HCT116 (cell line): ENCODE measurements at regions not wholly inside any gene's neighbourhood (a gene's known extent, or its start where the extent isn't known, plus 50 kb on each side); places are given as distances from the start of the nearest gene placed in this dataset.

ENCODE experiments used
- ATAC-seq: fragments of 200-7000 bp; cut with Tn5 transposase; 2 replicates; pipeline ENCODE4 v1.9.1; 2020; ENCODE audit warnings: mild to moderate bottlenecking, moderate library complexity
- BruUV-seq: library from RNA; stranded (reverse); fragments of 400-500 nt; replicated peaks from 2 replicates; lab custom pipeline; 2021; lab: Mats Ljungman, UMichigan
- CTCF ChIA-PET: fragments of 300-600 bp; sonication (Branson Sonifier 250); formaldehyde crosslinking; loops from one replicate; lab custom pipeline; 2021; ENCODE audit warnings: antibody characterized with exemption; lab: Charles Lee
- POLR2A ChIA-PET: fragments of 300-600, 350-600 bp; sonication (Branson Sonifier 250); formaldehyde crosslinking; loops from one replicate; lab custom pipeline; 2021; ENCODE audit warnings: antibody characterized with exemption; lab: Charles Lee
- RAD21 ChIA-PET, 2 experiments: fragments of 300-600 bp; sonication (Branson Sonifier 250); formaldehyde crosslinking; loops; one replicate each; lab custom pipeline; 2023; ENCODE audit warnings: low total read pairs in 2 of 2; ENCODE audit not compliant: uncharacterized antibody in 2 of 2, unreplicated experiment in 2 of 2, low non-redundant PET in 1 of 2; lab: Charles Lee
- DNase-seq: peaks from one replicate; pipeline ENCODE4 v3.0.0-alpha.2; 2010; ENCODE audit warnings: low read depth, low spot score
- H2AFZ ChIP-seq: fragments of 200-600 bp; shearing (Covaris generic), sonication (generic); 2 replicates; pipeline ENCODE4 v1.6.1; 2017; ENCODE audit warnings: low read depth, mixed run types, mixed read lengths, antibody characterized with exemption, low read length; ENCODE audit not compliant: poor library complexity, severe bottlenecking
- H3K27ac ChIP-seq: 2 replicates; pipeline ENCODE4 v1.5.1; 2012; ENCODE audit warnings: low read depth, low read length
- H3K27me3 ChIP-seq: fragments of 200-600 bp; sonication (generic); 2 replicates; pipeline ENCODE4 v1.6.1; 2016; ENCODE audit warnings: mixed run types, low read length, mixed read lengths; ENCODE audit not compliant: insufficient read depth
- H3K36me3 ChIP-seq, 2 experiments: fragments of 200-500 bp in 1 of 2; fragments of 200-600 bp in 1 of 2; sonication (Bioruptor generic) in 1 of 2; sonication (generic) in 1 of 2; 2 replicates each; pipeline versions ENCODE4 v1.5.1 to v1.6.1; 2014 to 2016; ENCODE audit warnings: low read length in 2 of 2, inconsistent platforms in 1 of 2, mixed read lengths in 1 of 2, mixed run types in 1 of 2; ENCODE audit not compliant: insufficient read depth in 2 of 2, control insufficient read depth in 1 of 2
- H3K4me1 ChIP-seq, 2 experiments: fragments of 200-600 bp in 1 of 2; sonication (generic) in 1 of 2; 2 replicates each; pipeline versions ENCODE4 v1.5.1 to v1.6.1; 2012 to 2017; ENCODE audit warnings: low read length in 2 of 2, inconsistent platforms in 1 of 2, mild to moderate bottlenecking in 1 of 2, mixed read lengths in 1 of 2, mixed run types in 1 of 2, moderate library complexity in 1 of 2; ENCODE audit not compliant: insufficient read depth in 2 of 2, control insufficient read depth in 1 of 2
- H3K4me2 ChIP-seq: fragments of 200-600 bp; sonication (generic); 2 replicates; pipeline ENCODE4 v1.6.1; 2017; ENCODE audit warnings: mixed run types, low read length, mixed read lengths
- H3K4me3 ChIP-seq, 2 experiments: fragments of 200-600 bp in 1 of 2; sonication (generic) in 1 of 2; replicated peaks in 1 of 2; 2 replicates each; pipeline ENCODE4 v1.5.1; 2011 to 2016; ENCODE audit warnings: low read length in 2 of 2, control low read depth in 1 of 2, low read depth in 1 of 2, mild to moderate bottlenecking in 1 of 2, mixed read lengths in 1 of 2, mixed run types in 1 of 2
- H3K79me2 ChIP-seq: fragments of 200-600 bp; sonication (generic); 2 replicates; pipeline ENCODE4 v1.6.1; 2017; ENCODE audit warnings: mild to moderate bottlenecking, mixed run types, low read length, moderate library complexity, mixed read lengths; ENCODE audit not compliant: insufficient read depth
- H3K9ac ChIP-seq: fragments of 200-600 bp; sonication (generic); 2 replicates; pipeline ENCODE4 v1.6.1; 2016; ENCODE audit warnings: low read length, mixed read lengths
- H3K9me2 ChIP-seq: fragments of 200-600 bp; sonication (generic), shearing (Covaris generic); 2 replicates; pipeline ENCODE4 v1.6.1; 2017; ENCODE audit warnings: mixed run types, mild to moderate bottlenecking, moderate library complexity; ENCODE audit not compliant: insufficient read depth
- H3K9me3 ChIP-seq, 2 experiments: fragments of 200-500 bp in 1 of 2; fragments of 200-600 bp in 1 of 2; sonication (Bioruptor generic) in 1 of 2; sonication (generic) in 1 of 2; 2 replicates each; pipeline ENCODE4 v1.6.1; 2014 to 2017; ENCODE audit warnings: low read length in 2 of 2, mixed read lengths in 2 of 2, inconsistent platforms in 1 of 2, low read depth in 1 of 2, mild to moderate bottlenecking in 1 of 2, mixed run types in 1 of 2, moderate library complexity in 1 of 2; ENCODE audit not compliant: control insufficient read depth in 1 of 2, insufficient read depth in 1 of 2
- H4K20me1 ChIP-seq: fragments of 200-600 bp; sonication (generic), shearing (Covaris generic); 2 replicates; pipeline ENCODE4 v1.6.1; 2017; ENCODE audit warnings: mixed run types, mild to moderate bottlenecking, moderate library complexity; ENCODE audit not compliant: insufficient read depth
- ATF3 ChIP-seq: IDR thresholded peaks from 2 replicates; pipeline ENCODE4 v1.6.1; 2012
- CEBPB ChIP-seq: IDR thresholded peaks from 2 replicates; pipeline ENCODE4 v1.6.1; 2012; ENCODE audit warnings: low read depth
- CTCF ChIP-seq, 3 experiments: fragments of 200-600 bp in 1 of 3; sonication (generic) in 1 of 3; IDR thresholded peaks in 2 of 3; conservative IDR thresholded peaks in 1 of 3; 2 replicates each; pipeline ENCODE4 v1.5.1; 2012 to 2017; ENCODE audit warnings: low read depth in 2 of 3, low read length in 2 of 3, antibody characterized with exemption in 1 of 3, borderline replicate concordance in 1 of 3, control low read depth in 1 of 3, mild to moderate bottlenecking in 1 of 3, mixed read lengths in 1 of 3, mixed run types in 1 of 3, moderate library complexity in 1 of 3; ENCODE audit not compliant: insufficient read depth in 1 of 3
- ELF1 ChIP-seq: IDR thresholded peaks from 2 replicates; pipeline ENCODE4 v1.6.1; 2012; ENCODE audit warnings: low read depth, borderline replicate concordance
- FOSL1 ChIP-seq: IDR thresholded peaks from 2 replicates; pipeline ENCODE4 v1.6.1; 2012; ENCODE audit warnings: low read depth
- JUND ChIP-seq: IDR thresholded peaks from 2 replicates; pipeline ENCODE4 v1.6.1; 2012
- RAD21 ChIP-seq: IDR thresholded peaks from 2 replicates; pipeline ENCODE4 v1.6.1; 2012; ENCODE audit warnings: low read depth, mild to moderate bottlenecking
- REST ChIP-seq: IDR thresholded peaks from 2 replicates; pipeline ENCODE4 v1.6.1; 2012; ENCODE audit warnings: low read depth
- SIN3A ChIP-seq: IDR thresholded peaks from 2 replicates; pipeline ENCODE4 v1.6.1; 2012; ENCODE audit warnings: low read depth
- SRF ChIP-seq: IDR thresholded peaks from 2 replicates; pipeline ENCODE4 v1.6.1; 2012; ENCODE audit warnings: low read depth
- TCF7L2 ChIP-seq: IDR thresholded peaks from 2 replicates; pipeline ENCODE4 v1.7.0; 2011; ENCODE audit warnings: borderline replicate concordance, inconsistent platforms; ENCODE audit not compliant: insufficient read depth, insufficient read length; ENCODE audit errors: extremely low read depth
- ZFX ChIP-seq: fragments of 450-650 bp; IDR thresholded peaks from 2 replicates; pipeline ENCODE4 v1.6.1; 2017
- ZNF274 ChIP-seq: fragments of 200-500 bp; sonication (Bioruptor generic); IDR thresholded peaks from 2 replicates; pipeline ENCODE4 v1.6.1; 2014; ENCODE audit warnings: mild to moderate bottlenecking, low read depth, low read length, inconsistent platforms
- intact Hi-C: fragments of 100-400 bp; cut with micrococcal nuclease; formaldehyde crosslinking; loops from 2 replicates; pipeline ENCODE4 v1.10.0; 2022

- Histone ChIP-seq H3K9ac (no peak overlapping the region), H2AFZ (no peak overlapping the region), H3K9me3 (no peaks in the 10 kb centered on the region), H3K4me2 (no peak overlapping the region), H3K36me3 (no peaks in the 10 kb centered on the region), H3K9me2 (no peaks in the 10 kb centered on the region), H3K27ac (no peak overlapping the region), H4K20me1 (no peaks in the 10 kb centered on the region), H3K4me1 (no peaks in the 10 kb centered on the region), H3K4me3 (no peak overlapping the region), H3K79me2 (no peaks in the 10 kb centered on the region), H3K27me3 (peaks cover 80% of the 10 kb centered on the region)
- no peak for DNase-seq
- ChIA-PET POLR2A (interaction anchor here (0.5 kb wide), 1 partner anchor 418 kb away, joined by 4 read pairs; no protein-coding TSS in a partner anchor), CTCF (interaction anchor here (1.3 kb wide), 1 partner anchor 28 kb away, joined by 3 read pairs; no protein-coding TSS in a partner anchor), RAD21 (no interaction called here)
- BruUV-seq: no TSS peak
- no peak for ATAC-seq
- TF ChIP-seq ZFX (no peak), TCF7L2 (no peak), ATF3 (no peak), REST (no peak), ZNF274 (no peak), RAD21 (no peak), CEBPB (no peak), ELF1 (no peak), SRF (no peak), CTCF (IDR thresholded peaks at IDR 0.05 in 2 of 3, conservative IDR thresholded peaks at IDR 0.05 in 1 of 3; ENCODE audit: borderline replicate concordance in 1 of 3, insufficient read depth in 1 of 3, low read depth in 2 of 3, low read length in 2 of 3) (no peak), FOSL1 (no peak), SIN3A (no peak), JUND (no peak)
- intact Hi-C loops: loop anchor here (10.0 kb wide), 1 partner anchor 463 kb away; no protein-coding TSS in a partner anchor
These were observed 413.0 kb downstream of the MTX2 start for GRCh38 chr2:176682278-176682677.
